B cell (primary cell): ENCODE measurements at regions not wholly inside any gene's neighbourhood (a gene's known extent, or its start where the extent isn't known, plus 50 kb on each side); places are given as distances from the start of the nearest gene placed in this dataset.

Experiments used
- ATAC-seq: fragments of 200-7000 bp; cut with Tn5 transposase; one replicate; pipeline ENCODE4 v1.10.0; 2021; ENCODE audit warnings: low read depth, mild to moderate bottlenecking, moderate number of reproducible peaks, moderate library complexity
- CTCF ChIA-PET: fragments of 350-600 bp; sonication (Branson Sonifier 250); formaldehyde crosslinking; loops from one replicate; lab custom pipeline; 2021; ENCODE audit warnings: antibody characterized with exemption, inconsistent platforms; lab: Charles Lee
- POLR2A ChIA-PET: fragments of 350-600 bp; sonication (Branson Sonifier 250); formaldehyde crosslinking; loops from one replicate; lab custom pipeline; 2021; ENCODE audit warnings: antibody characterized with exemption; lab: Charles Lee
- DNase-seq: peaks from one replicate; pipeline ENCODE4 v3.0.0; 2013
- H2AFZ ChIP-seq: 2 replicates; pipeline ENCODE4 v1.6.1; 2012; ENCODE audit warnings: mild to moderate bottlenecking, low read depth, low read length; ENCODE audit not compliant: insufficient read depth, poor library complexity, severe bottlenecking
- H3K27ac ChIP-seq, 2 donors: 1 replicate in 1 of 2; 2 replicates in 1 of 2; pipeline ENCODE4 v1.5.1; 2012 to 2013; ENCODE audit warnings: low read length in 2 of 2, mild to moderate bottlenecking in 2 of 2, moderate library complexity in 1 of 2
- H3K27me3 ChIP-seq, 4 experiments: fragments of 200-600 bp in 1 of 4; sonication (generic) in 1 of 4; replicated peaks in 1 of 4; 1 replicate in 2 of 4; 2 replicates in 2 of 4; pipeline versions ENCODE4 v1.6.1 to v1.7.0; 2013 to 2016; ENCODE audit warnings: low read length in 3 of 4, mild to moderate bottlenecking in 2 of 4, mixed read lengths in 1 of 4, moderate library complexity in 1 of 4; ENCODE audit not compliant: insufficient read depth in 4 of 4, control insufficient read depth in 3 of 4; ENCODE audit errors: control extremely low read depth in 1 of 4
- H3K36me3 ChIP-seq, 2 experiments: replicated peaks in 1 of 2; 1 replicate in 1 of 2; 2 replicates in 1 of 2; pipeline versions ENCODE4 v1.6.1 to v1.7.1; 2013; ENCODE audit warnings: low read length in 1 of 2; ENCODE audit not compliant: insufficient read depth in 2 of 2, control insufficient read depth in 1 of 2; ENCODE audit errors: control extremely low read depth in 1 of 2, extremely low read depth in 1 of 2
- H3K4me1 ChIP-seq, 2 donors: fragments of 200-600 bp in 1 of 2; sonication (generic) in 1 of 2; 1 replicate in 1 of 2; 2 replicates in 1 of 2; pipeline versions ENCODE4 v1.5.1 to v1.6.1; 2013 to 2017; ENCODE audit warnings: low read length in 2 of 2; ENCODE audit not compliant: control insufficient read depth in 2 of 2, insufficient read depth in 2 of 2
- H3K4me2 ChIP-seq: replicated peaks from 2 replicates; pipeline ENCODE3; 2012; ENCODE audit warnings: mild to moderate bottlenecking, low read depth, low read length; ENCODE audit not compliant: poor library complexity, severe bottlenecking
- H3K4me3 ChIP-seq, 5 experiments: fragments of 200-600 bp in 1 of 5; sonication (generic) in 1 of 5; 1 replicate in 3 of 5; 2 replicates in 2 of 5; pipeline versions ENCODE4 v1.5.1 to v1.7.0; 2011 to 2016; ENCODE audit warnings: low read length in 4 of 5, mild to moderate bottlenecking in 4 of 5, low read depth in 2 of 5, control low read depth in 1 of 5, moderate library complexity in 1 of 5; ENCODE audit not compliant: insufficient read depth in 1 of 5; ENCODE audit errors: control extremely low read depth in 1 of 5, extremely low read depth in 1 of 5
- H3K79me2 ChIP-seq: fragments of 200-600 bp; sonication (generic); one replicate; pipeline ENCODE4 v1.6.0; 2016; ENCODE audit warnings: low read length; ENCODE audit not compliant: control insufficient read depth, insufficient read depth
- H3K9ac ChIP-seq: fragments of 200-600 bp; sonication (generic); 2 replicates; pipeline ENCODE4 v1.6.1; 2017; ENCODE audit warnings: mild to moderate bottlenecking, low read length, moderate library complexity
- H3K9me3 ChIP-seq, 3 donors: one replicate each; pipeline versions ENCODE4 v1.6.1 to v1.7.1; 2013; ENCODE audit warnings: low read length in 2 of 3; ENCODE audit not compliant: control insufficient read depth in 2 of 3, insufficient read depth in 1 of 3; ENCODE audit errors: control extremely low read depth in 1 of 3
- H4K20me1 ChIP-seq: 2 replicates; pipeline ENCODE4 v1.6.0; 2012; ENCODE audit warnings: mild to moderate bottlenecking, low read length; ENCODE audit not compliant: insufficient read depth, control insufficient read depth, poor library complexity, severe bottlenecking
- H3K27ac Mint-ChIP-seq: one replicate; pipeline ENCODE4 v1.8.0; 2021; ENCODE audit warnings: mixed read lengths
- H3K27me3 Mint-ChIP-seq: one replicate; pipeline ENCODE4 v1.8.0; 2021; ENCODE audit warnings: mixed read lengths
- H3K4me1 Mint-ChIP-seq: one replicate; pipeline ENCODE4 v1.8.0; 2021; ENCODE audit warnings: mixed read lengths
- H3K4me3 Mint-ChIP-seq: one replicate; pipeline ENCODE4 v1.8.0; 2021; ENCODE audit warnings: mixed read lengths
- H3K9me3 Mint-ChIP-seq: one replicate; pipeline ENCODE4 v1.8.0; 2022; ENCODE audit warnings: mixed read lengths; ENCODE audit not compliant: insufficient read depth
- EZH2 ChIP-seq: IDR thresholded peaks from 2 replicates; pipeline ENCODE4 v1.6.1; 2012; ENCODE audit warnings: borderline replicate concordance, low read depth, mild to moderate bottlenecking, moderate library complexity, low read length; ENCODE audit not compliant: insufficient read depth, poor library complexity, severe bottlenecking
- WGBS: methylation state at CpG from one replicate; pipeline ENCODE4 v1.1.5; 2013; ENCODE audit warnings: missing lambda C conversion rate; ENCODE audit not compliant: insufficient coverage; 5-methylcytosine and 5-hydroxymethylcytosine counted together
- intact Hi-C: fragments of 100-400 bp; cut with micrococcal nuclease; formaldehyde crosslinking; loops from one replicate; pipeline ENCODE4 v1.10.0; 2022
- TF ChIP-seq, protein P1 (sequence below): fragments of 200-600 bp; IDR thresholded peaks from one replicate; pipeline ENCODE4 v1.8.0; 2022; ENCODE audit warnings: antibody characterized with exemption, mild to moderate bottlenecking

DNA sequence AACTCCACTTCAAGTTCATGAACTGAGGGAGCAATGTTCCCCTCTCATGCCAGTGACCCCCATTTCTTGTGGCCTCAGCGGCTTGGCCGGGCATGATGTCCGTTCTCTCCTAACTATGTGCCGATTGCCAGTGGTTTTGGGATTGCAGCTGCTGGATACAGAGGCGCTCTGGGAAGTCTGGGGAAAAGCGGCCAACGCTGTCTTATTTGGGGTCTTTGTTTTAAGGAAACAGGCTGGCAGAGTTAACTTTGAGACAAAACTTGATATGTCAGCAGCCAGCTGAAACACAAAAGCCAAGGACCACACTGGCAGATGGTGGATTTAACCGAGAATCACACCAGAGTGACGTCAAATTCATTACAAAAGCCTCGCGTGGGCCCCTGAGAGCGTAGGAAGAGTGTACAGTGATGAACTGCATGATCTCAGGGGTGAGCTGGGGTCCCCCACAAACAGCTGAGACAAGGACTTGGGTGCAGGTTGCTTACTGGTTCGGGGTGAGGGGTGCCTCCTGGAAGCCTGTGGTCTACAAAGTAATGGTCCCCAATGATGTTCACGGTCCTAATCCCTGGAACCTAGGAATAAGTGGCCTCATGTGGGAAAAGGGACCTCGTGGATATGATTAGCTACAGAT, 180.4 kb downstream of the IRF8 start:
- no peaks in the 10 kb centered on the region for H4K20me1 ChIP-seq
- 88% methylated on average over 11 of the region's 15 CpGs for WGBS
- no peak overlapping the region for H3K9ac ChIP-seq
- Mint-ChIP-seq H3K4me3 (no peak overlapping the region), H3K4me1 (no peaks in the 10 kb centered on the region), H3K27me3 (peaks cover 35% of the 10 kb centered on the region), H3K9me3 (no peaks in the 10 kb centered on the region), H3K27ac (no peak overlapping the region)
- CTCF ChIA-PET, result no interaction called here
- peaks cover 0 to 19% (median 0%) of the 10 kb centered on the region in 4 experiments for H3K27me3 ChIP-seq
- intact Hi-C loops, result no loop called here
- no peak overlapping the region for H2AFZ ChIP-seq
- ATAC-seq (no peak), DNase-seq (no peak)
- no peak overlapping the region for H3K4me3 ChIP-seq
- H3K4me2 ChIP-seq, result no peak overlapping the region
- H3K4me1 ChIP-seq, result no peaks in the 10 kb centered on the region
- H3K79me2 ChIP-seq, result no peaks in the 10 kb centered on the region
- POLR2A ChIA-PET, result no interaction called here
- H3K27ac ChIP-seq, result no peak overlapping the region
- H3K9me3 ChIP-seq, result no peaks in the 10 kb centered on the region
- no peaks in the 10 kb centered on the region for H3K36me3 ChIP-seq
- TF ChIP-seq EZH2, result no peak
- TF ChIP-seq, protein P1, sequence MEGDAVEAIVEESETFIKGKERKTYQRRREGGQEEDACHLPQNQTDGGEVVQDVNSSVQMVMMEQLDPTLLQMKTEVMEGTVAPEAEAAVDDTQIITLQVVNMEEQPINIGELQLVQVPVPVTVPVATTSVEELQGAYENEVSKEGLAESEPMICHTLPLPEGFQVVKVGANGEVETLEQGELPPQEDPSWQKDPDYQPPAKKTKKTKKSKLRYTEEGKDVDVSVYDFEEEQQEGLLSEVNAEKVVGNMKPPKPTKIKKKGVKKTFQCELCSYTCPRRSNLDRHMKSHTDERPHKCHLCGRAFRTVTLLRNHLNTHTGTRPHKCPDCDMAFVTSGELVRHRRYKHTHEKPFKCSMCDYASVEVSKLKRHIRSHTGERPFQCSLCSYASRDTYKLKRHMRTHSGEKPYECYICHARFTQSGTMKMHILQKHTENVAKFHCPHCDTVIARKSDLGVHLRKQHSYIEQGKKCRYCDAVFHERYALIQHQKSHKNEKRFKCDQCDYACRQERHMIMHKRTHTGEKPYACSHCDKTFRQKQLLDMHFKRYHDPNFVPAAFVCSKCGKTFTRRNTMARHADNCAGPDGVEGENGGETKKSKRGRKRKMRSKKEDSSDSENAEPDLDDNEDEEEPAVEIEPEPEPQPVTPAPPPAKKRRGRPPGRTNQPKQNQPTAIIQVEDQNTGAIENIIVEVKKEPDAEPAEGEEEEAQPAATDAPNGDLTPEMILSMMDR, result no peak

DNA sequence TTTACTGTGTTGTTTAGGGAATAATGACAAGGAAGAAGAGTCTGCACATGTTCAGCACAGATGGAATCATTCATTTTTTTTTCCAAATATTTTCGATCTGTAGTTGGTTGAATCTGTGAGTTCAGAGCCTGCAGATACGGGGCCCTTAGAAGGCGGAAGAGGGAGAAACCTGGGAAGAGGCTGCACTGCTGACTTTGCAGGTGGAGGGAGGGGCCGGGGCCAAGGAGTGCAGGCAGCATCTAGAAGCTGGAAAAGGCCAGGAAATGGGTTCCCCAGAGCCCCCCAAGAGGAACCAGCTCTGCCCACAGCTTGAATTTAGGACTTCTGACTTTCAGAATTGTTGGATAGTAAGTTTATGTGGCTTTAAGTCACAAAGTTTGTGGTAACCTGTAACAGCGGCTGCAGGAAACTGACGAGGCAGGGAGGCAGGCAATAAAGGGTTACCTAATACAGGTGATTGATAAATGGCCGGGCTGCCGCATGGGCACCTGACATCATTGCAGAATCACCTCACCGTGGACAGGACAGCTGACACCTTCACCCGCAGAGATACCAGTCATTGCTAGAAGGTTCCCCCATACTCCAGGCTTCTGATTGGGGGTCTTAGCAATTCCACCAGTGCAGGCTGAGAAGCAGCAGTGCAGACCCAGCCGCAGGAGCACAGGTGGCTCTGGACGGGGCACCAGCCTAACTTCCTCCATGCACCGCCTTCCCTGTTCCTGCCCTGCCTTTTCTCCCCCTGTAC, 181.3 kb downstream of the IRF8 start:
- ATAC-seq, result no peak
- Mint-ChIP-seq H3K27ac (no peak overlapping the region), H3K27me3 (peaks cover 32% of the 10 kb centered on the region), H3K4me1 (no peaks in the 10 kb centered on the region), H3K9me3 (no peaks in the 10 kb centered on the region), H3K4me3 (no peak overlapping the region)
- no peak overlapping the region for H3K4me3 ChIP-seq
- H4K20me1 ChIP-seq, result no peaks in the 10 kb centered on the region
- ChIA-PET CTCF (no interaction called here), POLR2A (no interaction called here)
- no peak overlapping the region for H3K4me2 ChIP-seq
- H3K27ac ChIP-seq, result no peak overlapping the region
- DNase-seq, result no peak
- no peaks in the 10 kb centered on the region for H3K79me2 ChIP-seq
- H3K4me1 ChIP-seq, result no peaks in the 10 kb centered on the region
- H2AFZ ChIP-seq, result no peak overlapping the region
- WGBS, result 49% methylated on average over 10 of the region's 13 CpGs
- H3K9me3 ChIP-seq, result no peaks in the 10 kb centered on the region
- H3K9ac ChIP-seq, result no peak overlapping the region
- intact Hi-C loops, result no loop called here
- H3K36me3 ChIP-seq, result no peaks in the 10 kb centered on the region
- TF ChIP-seq EZH2, result no peak
- TF ChIP-seq, protein P1, result no peak
- peaks cover 0 to 14% (median 0%) of the 10 kb centered on the region in 4 experiments for H3K27me3 ChIP-seq
